ENCODE measurements at regions not wholly inside any gene's neighbourhood (a gene's known extent, or its start where the extent isn't known, plus 50 kb on each side); places are given as distances from the start of the nearest gene placed in this dataset.

DNA sequence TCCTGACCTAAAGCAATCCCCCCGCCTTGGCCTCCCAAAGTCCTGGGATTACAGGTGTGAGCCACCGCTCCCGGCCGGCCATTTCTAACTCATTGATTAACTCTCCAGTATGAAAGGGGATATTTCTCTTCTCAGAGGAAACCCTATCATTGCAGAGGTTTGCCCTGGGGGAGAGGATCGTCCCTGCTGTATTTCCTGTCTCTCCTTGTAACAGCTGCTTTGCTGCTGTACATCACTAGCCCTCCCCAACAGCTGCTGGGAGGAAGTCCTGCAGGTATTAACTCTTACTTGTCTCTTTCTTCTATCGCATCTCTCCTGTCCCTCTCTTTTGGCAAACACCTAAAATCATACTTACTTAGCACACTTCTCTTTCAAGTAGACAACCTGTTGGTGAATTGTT lies 219.0 kb upstream of the DSEL start:
- TF ChIP-seq, protein P1, sequence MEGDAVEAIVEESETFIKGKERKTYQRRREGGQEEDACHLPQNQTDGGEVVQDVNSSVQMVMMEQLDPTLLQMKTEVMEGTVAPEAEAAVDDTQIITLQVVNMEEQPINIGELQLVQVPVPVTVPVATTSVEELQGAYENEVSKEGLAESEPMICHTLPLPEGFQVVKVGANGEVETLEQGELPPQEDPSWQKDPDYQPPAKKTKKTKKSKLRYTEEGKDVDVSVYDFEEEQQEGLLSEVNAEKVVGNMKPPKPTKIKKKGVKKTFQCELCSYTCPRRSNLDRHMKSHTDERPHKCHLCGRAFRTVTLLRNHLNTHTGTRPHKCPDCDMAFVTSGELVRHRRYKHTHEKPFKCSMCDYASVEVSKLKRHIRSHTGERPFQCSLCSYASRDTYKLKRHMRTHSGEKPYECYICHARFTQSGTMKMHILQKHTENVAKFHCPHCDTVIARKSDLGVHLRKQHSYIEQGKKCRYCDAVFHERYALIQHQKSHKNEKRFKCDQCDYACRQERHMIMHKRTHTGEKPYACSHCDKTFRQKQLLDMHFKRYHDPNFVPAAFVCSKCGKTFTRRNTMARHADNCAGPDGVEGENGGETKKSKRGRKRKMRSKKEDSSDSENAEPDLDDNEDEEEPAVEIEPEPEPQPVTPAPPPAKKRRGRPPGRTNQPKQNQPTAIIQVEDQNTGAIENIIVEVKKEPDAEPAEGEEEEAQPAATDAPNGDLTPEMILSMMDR (IDR thresholded peaks at IDR 0.05) = no peak
- TF ChIP-seq EP300 (IDR thresholded peaks at IDR 0.05) (no peak), POLR2A (IDR thresholded peaks at IDR 0.05) (no peak)

Measured in ovary (tissue), 3 donors.